GM12878 (cell line): ENCODE measurements at regions not wholly inside any gene's neighbourhood (a gene's known extent, or its start where the extent isn't known, plus 50 kb on each side); places are given as distances from the start of the nearest gene placed in this dataset.

Source experiments
- ATAC-seq: fragments of 200-7000 bp; cut with Tn5 transposase; 3 replicates; pipeline ENCODE4 v1.9.1; 2020; ENCODE audit warnings: mild to moderate bottlenecking, moderate library complexity
- BruUV-seq: library from RNA; stranded (reverse); fragments of 400-500 nt; replicated peaks from 2 replicates; lab custom pipeline; 2021; lab: Mats Ljungman, UMichigan
- CTCF ChIA-PET: fragments of 300-600 bp; sonication (Branson Sonifier 250); formaldehyde crosslinking; extraction: SDS; loops from one replicate; lab custom pipeline; 2021; ENCODE audit warnings: inconsistent platforms; lab: Yijun Ruan, JAX
- POLR2A ChIA-PET: fragments of 350-600 bp; formaldehyde crosslinking; extraction: SDS; loops from one replicate; lab custom pipeline; 2021; ENCODE audit warnings: inconsistent platforms; lab: Charles Lee
- RAD21 ChIA-PET: fragments of 300-600 bp; sonication (Branson Sonifier 250); formaldehyde crosslinking; loops from one replicate; lab custom pipeline; 2023; ENCODE audit warnings: antibody characterized with exemption; ENCODE audit not compliant: unreplicated experiment; lab: Charles Lee
- SMC1A ChIA-PET: fragments of 300-600 bp; sonication (Branson Sonifier 250); formaldehyde crosslinking; loops from one replicate; lab custom pipeline; 2023; ENCODE audit not compliant: unreplicated experiment, uncharacterized antibody; lab: Charles Lee
- DNase-seq: peaks from one replicate; pipeline ENCODE4 v3.0.0-alpha.2; 2011; ENCODE audit warnings: low read depth, low spot score
- FAIRE-seq: peaks from 3 replicates; lab custom pipeline; 2011; peaks lifted over from hg19 to GRCh38; lab: Jason Lieb, UNC
- H2AFZ ChIP-seq: 2 replicates; pipeline ENCODE4 v1.6.0; 2011; ENCODE audit warnings: low read depth, low read length, control low read depth; ENCODE audit not compliant: control insufficient read depth
- H3K27ac ChIP-seq: 2 replicates; pipeline ENCODE4 v1.5.1; 2011; ENCODE audit warnings: control low read depth; ENCODE audit not compliant: control insufficient read depth, insufficient read depth
- H3K27me3 ChIP-seq, 2 experiments: replicated peaks in 1 of 2; 2 replicates each; pipeline versions ENCODE4 v1.6.0 to v1.6.1; 2011; ENCODE audit warnings: low read length in 1 of 2; ENCODE audit not compliant: control insufficient read depth in 2 of 2, insufficient read depth in 2 of 2
- H3K36me3 ChIP-seq, 2 experiments: 2 replicates each; pipeline ENCODE4 v1.5.1; 2011; ENCODE audit warnings: low read length in 1 of 2; ENCODE audit not compliant: control insufficient read depth in 2 of 2, insufficient read depth in 2 of 2
- H3K4me1 ChIP-seq: 2 replicates; pipeline ENCODE4 v1.6.1; 2011; ENCODE audit warnings: mild to moderate bottlenecking, low read length, moderate library complexity, mixed read lengths; ENCODE audit not compliant: control insufficient read depth, insufficient read depth
- H3K4me2 ChIP-seq: 2 replicates; pipeline ENCODE4 v1.6.0; 2011; ENCODE audit warnings: control low read depth; ENCODE audit not compliant: control insufficient read depth, insufficient read depth
- H3K4me3 ChIP-seq: fragments of 200-600 bp; sonication (generic); 2 replicates; pipeline ENCODE4 v1.5.1; 2016
- H3K79me2 ChIP-seq: 2 replicates; pipeline ENCODE4 v1.6.0; 2011; ENCODE audit warnings: low read length; ENCODE audit not compliant: control insufficient read depth, insufficient read depth
- H3K9ac ChIP-seq: 2 replicates; pipeline ENCODE4 v1.8.0; 2011; ENCODE audit warnings: low read length, control low read depth, mixed read lengths; ENCODE audit not compliant: control insufficient read depth, insufficient read depth
- H3K9me3 ChIP-seq: replicated peaks from 3 replicates; pipeline ENCODE4 v1.5.1; 2011; ENCODE audit warnings: mild to moderate bottlenecking, low read length; ENCODE audit not compliant: control insufficient read depth, insufficient read depth
- H4K20me1 ChIP-seq: 2 replicates; pipeline ENCODE4 v1.6.0; 2011; ENCODE audit not compliant: control insufficient read depth, insufficient read depth
- E2F8 ChIP-seq: fragments of 450-650 bp; IDR thresholded peaks from 2 replicates; pipeline ENCODE4 v1.6.1; 2018; ENCODE audit warnings: mild to moderate bottlenecking, low read depth, moderate library complexity; ENCODE audit not compliant: partially characterized antibody
- IKZF2 ChIP-seq, 2 experiments: fragments of 450-650 bp; IDR thresholded peaks; 2 replicates each; pipeline ENCODE4 v1.6.1; 2017; ENCODE audit warnings: mild to moderate bottlenecking in 2 of 2, moderate library complexity in 2 of 2
- IRF5 ChIP-seq: fragments of 450-650 bp; IDR thresholded peaks from 2 replicates; pipeline ENCODE4 v1.6.1; 2017; ENCODE audit warnings: borderline replicate concordance
- MYB ChIP-seq: fragments of 150-350 bp; IDR thresholded peaks from 2 replicates; pipeline ENCODE4 v1.6.1; 2014; ENCODE audit warnings: mild to moderate bottlenecking, low read depth, low read length, borderline replicate concordance
- PBX3 ChIP-seq: IDR thresholded peaks from 2 replicates; pipeline ENCODE4 v1.6.1; 2011; ENCODE audit warnings: mild to moderate bottlenecking, low read depth, low read length, moderate library complexity; ENCODE audit not compliant: insufficient replicate concordance
- POLR2A ChIP-seq: IDR thresholded peaks from 2 replicates; pipeline ENCODE4 v1.6.1; 2011; ENCODE audit warnings: low read depth, mild to moderate bottlenecking, low read length
- SMAD1 ChIP-seq: fragments of 450-650 bp; IDR thresholded peaks from 2 replicates; pipeline ENCODE4 v1.6.1; 2018; ENCODE audit warnings: mild to moderate bottlenecking, low read depth; ENCODE audit not compliant: partially characterized antibody
- YY1 ChIP-seq: IDR thresholded peaks from 2 replicates; pipeline ENCODE4 v1.6.1; 2011; ENCODE audit warnings: low read depth, mild to moderate bottlenecking, low read length
- ZSCAN29 ChIP-seq: fragments of 450-650 bp; IDR thresholded peaks from 2 replicates; pipeline ENCODE4 v1.6.1; 2017; ENCODE audit warnings: mild to moderate bottlenecking, moderate library complexity
- WGBS: methylation state at CpG from one replicate; pipeline ENCODE4 v1.1.6; 2016; ENCODE audit warnings: low lambda C conversion rate; ENCODE audit not compliant: insufficient replicate concordance, insufficient coverage; ENCODE audit errors: missing lambda C conversion rate; 5-methylcytosine and 5-hydroxymethylcytosine counted together
- in situ Hi-C: fragments of 300-500 bp; cut with MboI; formaldehyde crosslinking; loops from 9 replicates; pipeline ENCODE4 v1.14.3; 2018; ENCODE audit warnings: mixed read lengths
- intact Hi-C: fragments of 100-400 bp; cut with micrococcal nuclease; formaldehyde crosslinking; loops from one replicate; pipeline ENCODE4 v1.14.2; 2022; ENCODE audit not compliant: unreplicated experiment

DNA sequence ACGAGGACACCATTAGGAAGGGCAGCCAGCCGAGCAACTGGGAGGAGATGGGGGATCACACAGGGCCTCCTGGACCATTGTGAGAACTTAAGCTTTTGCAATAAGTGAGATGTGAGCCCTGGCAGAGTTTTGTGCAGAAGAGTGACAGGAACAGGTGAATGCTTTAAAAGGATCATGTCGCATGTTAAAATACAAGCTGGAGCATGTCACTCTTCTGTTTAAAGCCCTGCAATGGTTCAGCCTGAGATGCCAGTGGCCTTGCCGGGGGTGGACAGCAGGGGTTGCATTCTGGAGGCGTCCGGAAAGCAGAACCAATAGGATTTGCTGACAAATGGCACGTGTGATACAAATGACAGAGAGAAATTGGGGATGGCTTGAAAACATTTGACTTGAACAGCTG lies 137.5 kb upstream of the RFLNA start:
- Histone ChIP-seq H3K4me1 (no peaks in the 10 kb centered on the region), H3K79me2 (no peaks in the 10 kb centered on the region), H3K27ac (no peak overlapping the region), H3K36me3 (no peaks in the 10 kb centered on the region), H3K4me2 (no peak overlapping the region), H3K4me3 (no peak overlapping the region), H4K20me1 (no peaks in the 10 kb centered on the region), H2AFZ (no peak overlapping the region), H3K9me3 (peaks cover 5% of the 10 kb centered on the region; the same call in 2 of the 3 replicates), H3K9ac (no peak overlapping the region), H3K27me3 (no peaks in the 10 kb centered on the region)
- intact Hi-C loops = no loop called here
- in situ Hi-C loops = no loop called here
- ATAC-seq (no peak), FAIRE-seq (no peak), DNase-seq (no peak)
- ChIA-PET SMC1A (interaction anchor here (0.7 to 1.1 kb wide), 3 partner anchors 9 to 422 kb away, joined by 3 read pairs; no protein-coding TSS in a partner anchor), CTCF (interaction anchor here (1.0 to 1.7 kb wide), 2 partner anchors 13 to 125 kb away, joined by 3 read pairs; no protein-coding TSS in a partner anchor), RAD21 (no interaction called here), POLR2A (no interaction called here)
- TF ChIP-seq IKZF2 (IDR thresholded peaks at IDR 0.05) = no peak
- WGBS = 53% methylated on average over 7 of the region's 7 CpGs
- BruUV-seq = no TSS peak

GRCh38 chr12:124159655-124160054 lies 135.2 kb upstream of the RFLNA start:
- CTCF ChIA-PET = interaction anchor here (0.6 to 0.7 kb wide), 2 partner anchors 11 to 126 kb away, joined by 3 read pairs; no protein-coding TSS in a partner anchor
- 57% methylated on average over 9 of the region's 9 CpGs for WGBS
- Histone ChIP-seq H3K27ac (no peak overlapping the region), H3K4me3 (no peak overlapping the region), H2AFZ (no peak overlapping the region), H3K36me3 (no peaks in the 10 kb centered on the region), H3K27me3 (no peaks in the 10 kb centered on the region), H4K20me1 (no peaks in the 10 kb centered on the region), H3K9ac (no peak overlapping the region), H3K4me1 (no peaks in the 10 kb centered on the region), H3K4me2 (no peak overlapping the region), H3K79me2 (no peaks in the 10 kb centered on the region), H3K9me3 (peaks cover 2% of the 10 kb centered on the region; the same call in 1 of the 3 replicates)
- RAD21 ChIA-PET = no interaction called here
- BruUV-seq = no TSS peak
- intact Hi-C loops = no loop called here
- no peak for ATAC-seq
- no peak for DNase-seq
- no peak for FAIRE-seq
- POLR2A ChIA-PET = no interaction called here
- in situ Hi-C loops = no loop called here
- SMC1A ChIA-PET = interaction anchor here (1.0 kb wide), 1 partner anchor 10 kb away, joined by 3 read pairs; no protein-coding TSS in a partner anchor
- TF ChIP-seq IRF5 (no peak), E2F8 (no peak), SMAD1 (no peak), ZSCAN29 (no peak), YY1 (no peak), MYB (no peak), PBX3 (no peak), POLR2A (no peak)
